Testis (tissue), 2 donors: ENCODE measurements at regions not wholly inside any gene's neighbourhood (a gene's known extent, or its start where the extent isn't known, plus 50 kb on each side); places are given as distances from the start of the nearest gene placed in this dataset.

Experiments
- DNase-seq: peaks from one replicate; pipeline ENCODE4 v3.0.0-alpha.2; 2019
- H3K27ac ChIP-seq, 2 donors: fragments of 200-600 bp; sonication (generic); one replicate each; pipeline ENCODE4 v1.5.1; 2019
- H3K27me3 ChIP-seq: fragments of 200-600 bp; sonication (generic); one replicate; pipeline ENCODE4 v1.5.1; 2019
- H3K36me3 ChIP-seq: fragments of 200-600 bp; sonication (generic); one replicate; pipeline ENCODE4 v1.5.1; 2017; ENCODE audit warnings: low read depth; ENCODE audit errors: missing control alignments
- H3K4me1 ChIP-seq: fragments of 200-600 bp; sonication (generic); one replicate; pipeline ENCODE4 v1.5.1; 2019
- H3K4me3 ChIP-seq, 2 donors: fragments of 200-600 bp; sonication (generic); one replicate each; pipeline ENCODE4 v1.5.1; 2017 to 2019
- H3K9me3 ChIP-seq: fragments of 200-600 bp; sonication (generic); one replicate; pipeline ENCODE4 v1.5.1; 2017
- CTCF ChIP-seq, 3 experiments: fragments of 450-650 bp in 2 of 3; fragments of 200-600 bp in 1 of 3; sonication (generic) in 1 of 3; IDR thresholded peaks; one replicate each; pipeline ENCODE4 v1.5.1; 2016 to 2019; ENCODE audit warnings: antibody characterized with exemption in 3 of 3, mild to moderate bottlenecking in 2 of 3, moderate library complexity in 1 of 3
- POLR2A ChIP-seq: fragments of 450-650 bp; IDR thresholded peaks from one replicate; pipeline ENCODE4 v1.6.1; 2017; ENCODE audit warnings: antibody characterized with exemption, mild to moderate bottlenecking, moderate library complexity
- WGBS, 2 donors: methylation state at CpG; one replicate each; pipeline ENCODE4 v1.1.5; 2018; 5-methylcytosine and 5-hydroxymethylcytosine counted together
- intact Hi-C: fragments of 100-400 bp; cut with DNase I; formaldehyde crosslinking; loops from one replicate; pipeline ENCODE4 v1.15.1; 2023; ENCODE audit warnings: low total_unique reads

- no peak overlapping the region for H3K4me3 ChIP-seq
- H3K36me3 ChIP-seq = no peaks in the 10 kb centered on the region
- no peaks in the 10 kb centered on the region for H3K9me3 ChIP-seq
- H3K4me1 ChIP-seq = no peaks in the 10 kb centered on the region
- 30 to 35% methylated on average over 6 of the region's 6 CpGs for WGBS, 2 donors
- H3K27ac ChIP-seq = no peak overlapping the region
- intact Hi-C loops = no loop called here
- no peaks in the 10 kb centered on the region for H3K27me3 ChIP-seq
- DNase-seq = no peak
- TF ChIP-seq CTCF (IDR thresholded peaks at IDR 0.05) (no peak), POLR2A (no peak)
Observed at GRCh38 chr13:63636316-63636993, 2220.8 kb upstream of the PCDH20 start.

GRCh38 chr13:63632321-63632720 lies 2216.7 kb upstream of the PCDH20 start:
- 53 to 61% methylated on average over 3 of the region's 3 CpGs for WGBS, 2 donors
- intact Hi-C loops = no loop called here
- H3K27me3 ChIP-seq = no peaks in the 10 kb centered on the region

GRCh38 chr13:63631006-63631405 lies 2215.4 kb upstream of the PCDH20 start:
- Histone ChIP-seq H3K9me3 (no peaks in the 10 kb centered on the region), H3K4me3 (no peak overlapping the region), H3K27ac (no peak overlapping the region), H3K4me1 (no peaks in the 10 kb centered on the region), H3K36me3 (no peaks in the 10 kb centered on the region), H3K27me3 (no peaks in the 10 kb centered on the region)
- intact Hi-C loops = no loop called here
- 81 to 89% methylated on average over 3 of the region's 3 CpGs for WGBS, 2 donors
- TF ChIP-seq POLR2A (no peak), CTCF (IDR thresholded peaks at IDR 0.05) (no peak)
- DNase-seq = no peak

More at GRCh38 chr13:63632321-63632720, 2216.7 kb upstream of the PCDH20 start:
- no peak overlapping the region for H3K4me3 ChIP-seq
- TF ChIP-seq CTCF (IDR thresholded peaks at IDR 0.05) = no peak
- no peak for TF ChIP-seq POLR2A
- H3K36me3 ChIP-seq = no peaks in the 10 kb centered on the region
- no peaks in the 10 kb centered on the region for H3K4me1 ChIP-seq
- DNase-seq = no peak
- H3K27ac ChIP-seq = no peak overlapping the region
- H3K9me3 ChIP-seq = no peaks in the 10 kb centered on the region

GRCh38 chr13:63629591-63629990 lies 2213.9 kb upstream of the PCDH20 start:
- no peak for DNase-seq
- no peaks in the 10 kb centered on the region for H3K4me1 ChIP-seq
- no peaks in the 10 kb centered on the region for H3K36me3 ChIP-seq
- no peak for TF ChIP-seq POLR2A
- no peak for TF ChIP-seq CTCF (IDR thresholded peaks at IDR 0.05)
- H3K27me3 ChIP-seq = no peaks in the 10 kb centered on the region
- intact Hi-C loops = no loop called here
- H3K27ac ChIP-seq = no peak overlapping the region
- no peaks in the 10 kb centered on the region for H3K9me3 ChIP-seq
- H3K4me3 ChIP-seq = no peak overlapping the region
- WGBS, 2 donors = 72 to 80% methylated on average over 2 of the region's 2 CpGs

GRCh38 chr13:63628310-63628709 lies 2212.7 kb upstream of the PCDH20 start:
- Histone ChIP-seq H3K27me3 (no peaks in the 10 kb centered on the region), H3K9me3 (no peaks in the 10 kb centered on the region), H3K4me3 (no peak overlapping the region), H3K27ac (no peak overlapping the region), H3K4me1 (no peaks in the 10 kb centered on the region), H3K36me3 (no peaks in the 10 kb centered on the region)
- no peak for TF ChIP-seq POLR2A
- DNase-seq = no peak
- intact Hi-C loops = no loop called here
- 52 to 71% methylated on average over 3 of the region's 3 CpGs for WGBS, 2 donors
